H1 (cell line): ENCODE measurements at regions not wholly inside any gene's neighbourhood (a gene's known extent, or its start where the extent isn't known, plus 50 kb on each side); places are given as distances from the start of the nearest gene placed in this dataset.

Experiments used
- CTCF ChIA-PET: fragments of 300-600 bp; sonication (Branson Sonifier 250); formaldehyde crosslinking; loops from one replicate; lab custom pipeline; 2021; ENCODE audit not compliant: partially characterized antibody; lab: Charles Lee
- POLR2A ChIA-PET: fragments of 300-600 bp; sonication (Branson Sonifier 250); formaldehyde crosslinking; loops from one replicate; lab custom pipeline; 2021; ENCODE audit warnings: inconsistent platforms; ENCODE audit not compliant: partially characterized antibody; lab: Charles Lee
- DNase-seq, 2 experiments: peaks; one replicate each; pipeline versions ENCODE4 v3.0.0 to v3.0.0-alpha.2; 2010 to 2022; ENCODE audit warnings: low spot score in 2 of 2, low read depth in 1 of 2, mixed read lengths in 1 of 2
- FAIRE-seq: peaks from 2 replicates; lab custom pipeline; 2011; peaks lifted over from hg19 to GRCh38; lab: Jason Lieb, UNC
- H2AFZ ChIP-seq: 2 replicates; pipeline ENCODE4 v1.8.1; 2012; ENCODE audit warnings: low read length, inconsistent platforms
- H2AK5ac ChIP-seq: 2 replicates; pipeline ENCODE4 v1.6.1; 2013; ENCODE audit warnings: low read depth, low read length
- H2BK120ac ChIP-seq: replicated peaks from 2 replicates; pipeline ENCODE3; 2013; ENCODE audit warnings: low read depth, low read length, inconsistent platforms
- H2BK12ac ChIP-seq: 2 replicates; pipeline ENCODE4 v1.6.1; 2013; ENCODE audit warnings: low read depth, low read length
- H2BK15ac ChIP-seq: 2 replicates; pipeline ENCODE4 v1.6.1; 2013; ENCODE audit warnings: low read length
- H2BK20ac ChIP-seq: 2 replicates; pipeline ENCODE4 v1.6.1; 2013; ENCODE audit warnings: low read length
- H2BK5ac ChIP-seq: 2 replicates; pipeline ENCODE4 v1.6.1; 2013; ENCODE audit warnings: low read depth, low read length
- H3K14ac ChIP-seq: 2 replicates; pipeline ENCODE4 v1.6.1; 2013; ENCODE audit warnings: inconsistent platforms; ENCODE audit not compliant: insufficient read length
- H3K18ac ChIP-seq: 2 replicates; pipeline ENCODE4 v1.6.1; 2013; ENCODE audit warnings: low read length; ENCODE audit errors: extremely low read depth
- H3K23ac ChIP-seq: 2 replicates; pipeline ENCODE4 v1.6.1; 2013; ENCODE audit warnings: inconsistent platforms; ENCODE audit not compliant: insufficient read length
- H3K23me2 ChIP-seq: 2 replicates; pipeline ENCODE4 v1.6.1; 2013; ENCODE audit warnings: low read depth, low read length
- H3K27ac ChIP-seq: 2 replicates; pipeline ENCODE4 v1.6.1; 2011; ENCODE audit warnings: low read depth, low read length, inconsistent platforms
- H3K27me3 ChIP-seq, 4 experiments: replicated peaks in 1 of 4; 1 replicate in 1 of 4; 2 replicates in 3 of 4; pipeline versions ENCODE4 v1.6.1 to v1.8.1; 2011 to 2013; ENCODE audit warnings: low read length in 3 of 4, mild to moderate bottlenecking in 3 of 4, inconsistent platforms in 2 of 4, mixed read lengths in 2 of 4, moderate library complexity in 1 of 4; ENCODE audit not compliant: control insufficient read depth in 3 of 4, insufficient read depth in 3 of 4; ENCODE audit errors: extremely low read depth in 1 of 4
- H3K36me3 ChIP-seq, 4 experiments: 2 replicates each; pipeline versions ENCODE4 v1.6.1 to v1.8.1; 2011 to 2013; ENCODE audit warnings: mild to moderate bottlenecking in 4 of 4, low read length in 3 of 4, moderate library complexity in 2 of 4, control low read depth in 1 of 4, inconsistent platforms in 1 of 4; ENCODE audit not compliant: insufficient read depth in 4 of 4, control insufficient read depth in 2 of 4
- H3K4ac ChIP-seq: replicated peaks from 2 replicates; pipeline ENCODE3; 2013; ENCODE audit warnings: low read length, low read depth, mixed read lengths, inconsistent platforms; ENCODE audit not compliant: insufficient read length
- H3K4me1 ChIP-seq, 4 experiments: replicated peaks in 1 of 4; 1 replicate in 1 of 4; 2 replicates in 3 of 4; pipeline versions ENCODE4 v1.6.1 to v1.8.1; 2011 to 2013; ENCODE audit warnings: low read length in 3 of 4, inconsistent platforms in 2 of 4, mixed read lengths in 1 of 4; ENCODE audit not compliant: insufficient read depth in 4 of 4, control insufficient read depth in 3 of 4
- H3K4me2 ChIP-seq, 2 experiments: 2 replicates each; pipeline versions ENCODE4 v1.6.1 to v1.8.1; 2011 to 2013; ENCODE audit warnings: low read depth in 2 of 2, low read length in 2 of 2, control low read depth in 1 of 2, inconsistent platforms in 1 of 2, mild to moderate bottlenecking in 1 of 2; ENCODE audit not compliant: insufficient read depth in 1 of 2
- H3K4me3 ChIP-seq, 4 experiments: fragments of 200-600, 300-600 bp in 1 of 4; sonication (generic), shearing (Covaris generic), sonication (Bioruptor Twin) in 1 of 4; 2 replicates each; pipeline versions ENCODE4 v1.5.1 to v1.8.1; 2011 to 2016; ENCODE audit warnings: low read length in 4 of 4, low read depth in 3 of 4, control low read depth in 2 of 4, inconsistent platforms in 2 of 4, mild to moderate bottlenecking in 2 of 4, mixed read lengths in 1 of 4, moderate library complexity in 1 of 4; ENCODE audit not compliant: insufficient read depth in 2 of 4; ENCODE audit errors: extremely low read depth in 1 of 4
- H3K56ac ChIP-seq: replicated peaks from 2 replicates; pipeline ENCODE3; 2013; ENCODE audit warnings: low read depth, mild to moderate bottlenecking, mixed read lengths, low read length, inconsistent platforms; ENCODE audit not compliant: insufficient read length
- H3K79me1 ChIP-seq: 2 replicates; pipeline ENCODE4 v1.6.1; 2013; ENCODE audit warnings: low read depth, low read length, control low read depth
- H3K79me2 ChIP-seq, 2 experiments: 2 replicates each; pipeline versions ENCODE4 v1.6.1 to v1.8.1; 2012 to 2013; ENCODE audit warnings: low read length in 2 of 2, mild to moderate bottlenecking in 2 of 2, inconsistent platforms in 1 of 2; ENCODE audit not compliant: insufficient read depth in 2 of 2, control insufficient read depth in 1 of 2
- H3K9ac ChIP-seq, 4 experiments: replicated peaks in 1 of 4; 1 replicate in 1 of 4; 2 replicates in 3 of 4; pipeline versions ENCODE4 v1.6.1 to v1.8.1; 2011 to 2013; ENCODE audit warnings: low read depth in 3 of 4, low read length in 3 of 4, control low read depth in 2 of 4, mild to moderate bottlenecking in 2 of 4, moderate library complexity in 2 of 4, inconsistent platforms in 1 of 4; ENCODE audit errors: extremely low read depth in 1 of 4
- H3K9me3 ChIP-seq, 2 experiments: 2 replicates each; pipeline versions ENCODE4 v1.6.1 to v1.8.1; 2012 to 2013; ENCODE audit warnings: mild to moderate bottlenecking in 2 of 2, moderate library complexity in 2 of 2, control low read depth in 1 of 2, inconsistent platforms in 1 of 2, low read depth in 1 of 2, low read length in 1 of 2, mixed read lengths in 1 of 2; ENCODE audit not compliant: insufficient read depth in 2 of 2
- H4K20me1 ChIP-seq, 2 experiments: replicated peaks in 1 of 2; 2 replicates each; pipeline versions ENCODE3 to v1.8.1; 2011 to 2013; ENCODE audit warnings: inconsistent platforms in 2 of 2, low read length in 2 of 2, mild to moderate bottlenecking in 1 of 2; ENCODE audit not compliant: insufficient read depth in 2 of 2, control insufficient read depth in 1 of 2
- H4K5ac ChIP-seq: 2 replicates; pipeline ENCODE4 v1.6.1; 2013; ENCODE audit warnings: low read length, low read depth, mixed read lengths, inconsistent platforms; ENCODE audit not compliant: insufficient read length
- H4K8ac ChIP-seq: 2 replicates; pipeline ENCODE4 v1.8.0; 2013; ENCODE audit warnings: mild to moderate bottlenecking, moderate library complexity, low read length, inconsistent platforms; ENCODE audit not compliant: insufficient read depth; ENCODE audit errors: extremely low read depth
- H4K91ac ChIP-seq: replicated peaks from 2 replicates; pipeline ENCODE3; 2013; ENCODE audit warnings: low read length, mixed read lengths, inconsistent platforms; ENCODE audit not compliant: insufficient read length
- WGBS, 2 experiments: shearing (Covaris generic) in 1 of 2; methylation state at CpG; one replicate each; pipeline versions ENCODE4 v1.1.6 to v1.1.7; 2013 to 2015; ENCODE audit warnings: low lambda C conversion rate in 2 of 2, mixed read lengths in 2 of 2, inconsistent platforms in 1 of 2, low coverage in 1 of 2, missing lambda C conversion rate in 1 of 2; ENCODE audit not compliant: insufficient replicate concordance in 2 of 2, insufficient coverage in 1 of 2, insufficient read length in 1 of 2; ENCODE audit errors: extremely low coverage in 1 of 2, missing lambda C conversion rate in 1 of 2; 5-methylcytosine and 5-hydroxymethylcytosine counted together
- TF ChIP-seq, protein P1 (sequence below): fragments of 300-600 bp; sonication (generic); IDR thresholded peaks from 2 replicates; pipeline ENCODE4 v1.7.1; 2012; ENCODE audit warnings: low read length, moderate library complexity, mild to moderate bottlenecking, inconsistent platforms; ENCODE audit not compliant: insufficient replicate concordance

DNA sequence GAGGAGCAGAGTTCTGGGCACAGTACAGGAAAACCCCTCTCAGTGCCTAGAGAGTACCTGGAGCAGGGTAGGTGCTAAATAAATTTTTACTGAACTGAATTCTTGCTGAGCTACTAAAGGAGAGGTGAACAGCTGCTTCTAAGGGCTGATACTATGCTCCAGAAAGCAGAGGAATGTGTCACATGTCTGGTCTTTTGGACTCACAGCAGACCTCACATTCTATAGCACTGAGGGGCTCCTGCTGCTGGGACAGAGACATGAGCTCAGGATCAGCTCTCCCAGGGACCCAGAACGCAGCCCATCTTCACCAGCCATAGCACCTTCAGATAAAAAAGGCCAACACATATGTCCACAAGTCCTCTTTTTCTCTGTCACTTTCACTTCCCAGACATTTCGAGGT, 133.0 kb upstream of the KLF14 start:
- Histone ChIP-seq H2BK20ac (no peak overlapping the region), H2AFZ (no peak overlapping the region), H3K79me1 (no peaks in the 10 kb centered on the region), H2BK15ac (no peak overlapping the region), H3K4me2 (no peak overlapping the region), H3K18ac (no peak overlapping the region), H3K4me3 (no peak overlapping the region), H2AK5ac (no peak overlapping the region), H3K23me2 (no peaks in the 10 kb centered on the region), H3K27ac (no peak overlapping the region), H3K4me1 (no peaks in the 10 kb centered on the region), H3K56ac (no peak overlapping the region), H3K14ac (no peak overlapping the region), H4K20me1 (peaks cover 2 to 3% of the 10 kb centered on the region in 2 experiments), H2BK120ac (no peak overlapping the region), H3K27me3 (no peaks in the 10 kb centered on the region), H4K8ac (no peak overlapping the region), H3K36me3 (no peaks in the 10 kb centered on the region), H2BK12ac (no peak overlapping the region), H2BK5ac (no peak overlapping the region), H3K9ac (no peak overlapping the region), H3K4ac (no peak overlapping the region), H3K9me3 (no peaks in the 10 kb centered on the region; a peak in 1 of 4 replicates), H4K5ac (no peak overlapping the region), H3K79me2 (no peaks in the 10 kb centered on the region), H3K23ac (no peak overlapping the region), H4K91ac (no peak overlapping the region)
- CTCF ChIA-PET, result interaction anchor here (1.1 to 2.2 kb wide), 2 partner anchors 8 to 15 kb away, joined by 3 to 9 read pairs; no protein-coding TSS in a partner anchor
- TF ChIP-seq, protein P1, sequence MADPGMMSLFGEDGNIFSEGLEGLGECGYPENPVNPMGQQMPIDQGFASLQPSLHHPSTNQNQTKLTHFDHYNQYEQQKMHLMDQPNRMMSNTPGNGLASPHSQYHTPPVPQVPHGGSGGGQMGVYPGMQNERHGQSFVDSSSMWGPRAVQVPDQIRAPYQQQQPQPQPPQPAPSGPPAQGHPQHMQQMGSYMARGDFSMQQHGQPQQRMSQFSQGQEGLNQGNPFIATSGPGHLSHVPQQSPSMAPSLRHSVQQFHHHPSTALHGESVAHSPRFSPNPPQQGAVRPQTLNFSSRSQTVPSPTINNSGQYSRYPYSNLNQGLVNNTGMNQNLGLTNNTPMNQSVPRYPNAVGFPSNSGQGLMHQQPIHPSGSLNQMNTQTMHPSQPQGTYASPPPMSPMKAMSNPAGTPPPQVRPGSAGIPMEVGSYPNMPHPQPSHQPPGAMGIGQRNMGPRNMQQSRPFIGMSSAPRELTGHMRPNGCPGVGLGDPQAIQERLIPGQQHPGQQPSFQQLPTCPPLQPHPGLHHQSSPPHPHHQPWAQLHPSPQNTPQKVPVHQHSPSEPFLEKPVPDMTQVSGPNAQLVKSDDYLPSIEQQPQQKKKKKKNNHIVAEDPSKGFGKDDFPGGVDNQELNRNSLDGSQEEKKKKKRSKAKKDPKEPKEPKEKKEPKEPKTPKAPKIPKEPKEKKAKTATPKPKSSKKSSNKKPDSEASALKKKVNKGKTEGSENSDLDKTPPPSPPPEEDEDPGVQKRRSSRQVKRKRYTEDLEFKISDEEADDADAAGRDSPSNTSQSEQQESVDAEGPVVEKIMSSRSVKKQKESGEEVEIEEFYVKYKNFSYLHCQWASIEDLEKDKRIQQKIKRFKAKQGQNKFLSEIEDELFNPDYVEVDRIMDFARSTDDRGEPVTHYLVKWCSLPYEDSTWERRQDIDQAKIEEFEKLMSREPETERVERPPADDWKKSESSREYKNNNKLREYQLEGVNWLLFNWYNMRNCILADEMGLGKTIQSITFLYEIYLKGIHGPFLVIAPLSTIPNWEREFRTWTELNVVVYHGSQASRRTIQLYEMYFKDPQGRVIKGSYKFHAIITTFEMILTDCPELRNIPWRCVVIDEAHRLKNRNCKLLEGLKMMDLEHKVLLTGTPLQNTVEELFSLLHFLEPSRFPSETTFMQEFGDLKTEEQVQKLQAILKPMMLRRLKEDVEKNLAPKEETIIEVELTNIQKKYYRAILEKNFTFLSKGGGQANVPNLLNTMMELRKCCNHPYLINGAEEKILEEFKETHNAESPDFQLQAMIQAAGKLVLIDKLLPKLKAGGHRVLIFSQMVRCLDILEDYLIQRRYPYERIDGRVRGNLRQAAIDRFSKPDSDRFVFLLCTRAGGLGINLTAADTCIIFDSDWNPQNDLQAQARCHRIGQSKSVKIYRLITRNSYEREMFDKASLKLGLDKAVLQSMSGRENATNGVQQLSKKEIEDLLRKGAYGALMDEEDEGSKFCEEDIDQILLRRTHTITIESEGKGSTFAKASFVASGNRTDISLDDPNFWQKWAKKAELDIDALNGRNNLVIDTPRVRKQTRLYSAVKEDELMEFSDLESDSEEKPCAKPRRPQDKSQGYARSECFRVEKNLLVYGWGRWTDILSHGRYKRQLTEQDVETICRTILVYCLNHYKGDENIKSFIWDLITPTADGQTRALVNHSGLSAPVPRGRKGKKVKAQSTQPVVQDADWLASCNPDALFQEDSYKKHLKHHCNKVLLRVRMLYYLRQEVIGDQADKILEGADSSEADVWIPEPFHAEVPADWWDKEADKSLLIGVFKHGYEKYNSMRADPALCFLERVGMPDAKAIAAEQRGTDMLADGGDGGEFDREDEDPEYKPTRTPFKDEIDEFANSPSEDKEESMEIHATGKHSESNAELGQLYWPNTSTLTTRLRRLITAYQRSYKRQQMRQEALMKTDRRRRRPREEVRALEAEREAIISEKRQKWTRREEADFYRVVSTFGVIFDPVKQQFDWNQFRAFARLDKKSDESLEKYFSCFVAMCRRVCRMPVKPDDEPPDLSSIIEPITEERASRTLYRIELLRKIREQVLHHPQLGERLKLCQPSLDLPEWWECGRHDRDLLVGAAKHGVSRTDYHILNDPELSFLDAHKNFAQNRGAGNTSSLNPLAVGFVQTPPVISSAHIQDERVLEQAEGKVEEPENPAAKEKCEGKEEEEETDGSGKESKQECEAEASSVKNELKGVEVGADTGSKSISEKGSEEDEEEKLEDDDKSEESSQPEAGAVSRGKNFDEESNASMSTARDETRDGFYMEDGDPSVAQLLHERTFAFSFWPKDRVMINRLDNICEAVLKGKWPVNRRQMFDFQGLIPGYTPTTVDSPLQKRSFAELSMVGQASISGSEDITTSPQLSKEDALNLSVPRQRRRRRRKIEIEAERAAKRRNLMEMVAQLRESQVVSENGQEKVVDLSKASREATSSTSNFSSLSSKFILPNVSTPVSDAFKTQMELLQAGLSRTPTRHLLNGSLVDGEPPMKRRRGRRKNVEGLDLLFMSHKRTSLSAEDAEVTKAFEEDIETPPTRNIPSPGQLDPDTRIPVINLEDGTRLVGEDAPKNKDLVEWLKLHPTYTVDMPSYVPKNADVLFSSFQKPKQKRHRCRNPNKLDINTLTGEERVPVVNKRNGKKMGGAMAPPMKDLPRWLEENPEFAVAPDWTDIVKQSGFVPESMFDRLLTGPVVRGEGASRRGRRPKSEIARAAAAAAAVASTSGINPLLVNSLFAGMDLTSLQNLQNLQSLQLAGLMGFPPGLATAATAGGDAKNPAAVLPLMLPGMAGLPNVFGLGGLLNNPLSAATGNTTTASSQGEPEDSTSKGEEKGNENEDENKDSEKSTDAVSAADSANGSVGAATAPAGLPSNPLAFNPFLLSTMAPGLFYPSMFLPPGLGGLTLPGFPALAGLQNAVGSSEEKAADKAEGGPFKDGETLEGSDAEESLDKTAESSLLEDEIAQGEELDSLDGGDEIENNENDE, result no peak
- WGBS, 2 experiments, result 81% methylated on average over 2 of the region's 2 CpGs; no CpG with 5 or more reads in 1 of the 2 experiments
- FAIRE-seq (no peak), DNase-seq (no peak)
- POLR2A ChIA-PET, result no interaction called here
